PC-3 (cell line): ENCODE measurements at regions not wholly inside any gene's neighbourhood (a gene's known extent, or its start where the extent isn't known, plus 50 kb on each side); places are given as distances from the start of the nearest gene placed in this dataset.

Experiments
- ATAC-seq: fragments of 200-7000 bp; cut with Tn5 transposase; 2 replicates; pipeline ENCODE4 v1.9.1; 2020; ENCODE audit warnings: mild to moderate bottlenecking, moderate library complexity
- BruUV-seq: library from RNA; stranded (reverse); fragments of 400-500 nt; replicated peaks from 2 replicates; lab custom pipeline; 2021; lab: Mats Ljungman, UMichigan
- CTCF ChIA-PET: fragments of 300-600 bp; sonication (Branson Sonifier 250); formaldehyde crosslinking; loops from one replicate; lab custom pipeline; 2022; ENCODE audit warnings: antibody characterized with exemption; lab: Charles Lee
- POLR2A ChIA-PET: fragments of 300-600 bp; sonication (Branson Sonifier 250); formaldehyde crosslinking; loops from one replicate; lab custom pipeline; 2022; ENCODE audit warnings: antibody characterized with exemption; ENCODE audit not compliant: unreplicated experiment; lab: Charles Lee
- DNase-seq: peaks from one replicate; pipeline ENCODE4 v3.0.0-alpha.2; 2015
- H2AFZ ChIP-seq: fragments of 300-600 bp; sonication (generic); 2 replicates; pipeline ENCODE4 v1.6.0; 2016; ENCODE audit warnings: antibody characterized with exemption, low read length
- H3F3A ChIP-seq: fragments of 300-600 bp; sonication (generic); one replicate; pipeline ENCODE4 v1.6.0; 2017; ENCODE audit warnings: antibody characterized with exemption, low read length, control low read depth, mild to moderate bottlenecking; ENCODE audit not compliant: unreplicated experiment
- H3K27ac ChIP-seq: fragments of 300-600 bp; sonication (generic); 2 replicates; pipeline ENCODE4 v1.5.1; 2016; ENCODE audit warnings: mild to moderate bottlenecking, low read length
- H3K27me3 ChIP-seq: fragments of 300-600 bp; sonication (generic); 2 replicates; pipeline ENCODE4 v1.6.1; 2016; ENCODE audit warnings: low read length, mixed read lengths
- H3K36me3 ChIP-seq: fragments of 300-600 bp; sonication (generic); 2 replicates; pipeline ENCODE4 v1.6.1; 2016; ENCODE audit warnings: low read depth, mixed run types, low read length, mixed read lengths
- H3K4me1 ChIP-seq: fragments of 300-600 bp; sonication (generic); 2 replicates; pipeline ENCODE4 v1.5.1; 2016; ENCODE audit warnings: low read length; ENCODE audit not compliant: insufficient read depth
- H3K4me2 ChIP-seq: fragments of 300-600 bp; sonication (generic); 2 replicates; pipeline ENCODE4 v1.6.0; 2016; ENCODE audit warnings: low read length
- H3K4me3 ChIP-seq: fragments of 300-600 bp; sonication (generic); 2 replicates; pipeline ENCODE4 v1.5.1; 2016; ENCODE audit warnings: mild to moderate bottlenecking, low read length, mixed read lengths
- H3K79me2 ChIP-seq: fragments of 300-600 bp; sonication (generic); 2 replicates; pipeline ENCODE4 v1.6.1; 2017; ENCODE audit warnings: low read length, mixed read lengths
- H3K9ac ChIP-seq: fragments of 300-600 bp; sonication (generic); 2 replicates; pipeline ENCODE4 v1.6.0; 2016; ENCODE audit warnings: mild to moderate bottlenecking, low read length
- H3K9me2 ChIP-seq: fragments of 300-600 bp; sonication (generic); replicated peaks from 2 replicates; pipeline ENCODE4 v1.6.1; 2016; ENCODE audit warnings: mixed run types, low read length, mixed read lengths
- H3K9me3 ChIP-seq: fragments of 300-600 bp; sonication (generic); 2 replicates; pipeline ENCODE4 v1.6.1; 2016; ENCODE audit warnings: low read length, mixed read lengths
- H4K20me1 ChIP-seq: fragments of 300-600 bp; sonication (generic); 2 replicates; pipeline ENCODE4 v1.6.1; 2016; ENCODE audit warnings: low read length, mixed read lengths
- EZH2 ChIP-seq: fragments of 300-600 bp; sonication (generic); IDR thresholded peaks from one replicate; pipeline ENCODE4 v1.6.1; 2017; ENCODE audit warnings: antibody characterized with exemption, mild to moderate bottlenecking, low read length; ENCODE audit not compliant: unreplicated experiment
- EZH2phosphoT487 ChIP-seq: fragments of 300-600 bp; sonication (generic); IDR thresholded peaks from 2 replicates; pipeline ENCODE4 v1.6.1; 2018; ENCODE audit warnings: mild to moderate bottlenecking, antibody characterized with exemption, low read length, borderline replicate concordance
- intact Hi-C: fragments of 100-400 bp; cut with micrococcal nuclease; formaldehyde crosslinking; loops from 2 replicates; pipeline ENCODE4 v1.9.0; 2023
- TF ChIP-seq, protein P1 (sequence below): fragments of 300-600 bp; sonication (generic); conservative IDR thresholded peaks from 2 replicates; pipeline ENCODE4 v1.5.1; 2017; ENCODE audit warnings: antibody characterized with exemption, low read depth, mild to moderate bottlenecking, low read length

DNA sequence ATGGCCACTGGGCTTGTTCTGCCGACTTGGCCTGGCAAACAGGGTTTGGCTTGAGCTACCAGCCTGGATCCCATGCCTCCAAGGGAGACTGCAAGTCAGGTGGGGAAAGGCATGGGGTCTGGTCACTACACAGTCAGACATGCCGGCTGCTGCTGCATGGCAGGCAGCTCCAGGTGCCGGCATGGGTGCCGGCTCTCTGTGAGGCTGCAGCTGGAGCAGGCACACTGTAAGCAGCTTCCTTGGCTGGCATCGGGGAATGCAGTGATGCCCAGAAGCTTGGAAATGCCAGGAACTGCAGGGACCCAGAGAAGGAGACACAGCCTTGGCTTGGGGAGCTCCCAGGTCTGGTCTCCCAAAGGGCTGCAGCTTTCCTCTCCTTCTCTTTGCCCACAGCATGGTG lies 305.5 kb upstream of the NRG3 start:
- Histone ChIP-seq H3K9ac (no peak overlapping the region), H2AFZ (no peak overlapping the region), H3F3A (no peaks in the 10 kb centered on the region), H3K4me3 (no peak overlapping the region), H4K20me1 (no peaks in the 10 kb centered on the region), H3K27ac (no peak overlapping the region), H3K36me3 (no peaks in the 10 kb centered on the region), H3K4me2 (no peak overlapping the region), H3K9me2 (no peaks in the 10 kb centered on the region), H3K9me3 (no peaks in the 10 kb centered on the region), H3K4me1 (no peaks in the 10 kb centered on the region), H3K27me3 (no peaks in the 10 kb centered on the region), H3K79me2 (no peaks in the 10 kb centered on the region)
- POLR2A ChIA-PET, result no interaction called here
- no peak for ATAC-seq
- intact Hi-C loops, result no loop called here
- no TSS peak for BruUV-seq
- DNase-seq, result no peak
- no peak for TF ChIP-seq EZH2phosphoT487
- TF ChIP-seq EZH2, result no peak
- TF ChIP-seq, protein P1, sequence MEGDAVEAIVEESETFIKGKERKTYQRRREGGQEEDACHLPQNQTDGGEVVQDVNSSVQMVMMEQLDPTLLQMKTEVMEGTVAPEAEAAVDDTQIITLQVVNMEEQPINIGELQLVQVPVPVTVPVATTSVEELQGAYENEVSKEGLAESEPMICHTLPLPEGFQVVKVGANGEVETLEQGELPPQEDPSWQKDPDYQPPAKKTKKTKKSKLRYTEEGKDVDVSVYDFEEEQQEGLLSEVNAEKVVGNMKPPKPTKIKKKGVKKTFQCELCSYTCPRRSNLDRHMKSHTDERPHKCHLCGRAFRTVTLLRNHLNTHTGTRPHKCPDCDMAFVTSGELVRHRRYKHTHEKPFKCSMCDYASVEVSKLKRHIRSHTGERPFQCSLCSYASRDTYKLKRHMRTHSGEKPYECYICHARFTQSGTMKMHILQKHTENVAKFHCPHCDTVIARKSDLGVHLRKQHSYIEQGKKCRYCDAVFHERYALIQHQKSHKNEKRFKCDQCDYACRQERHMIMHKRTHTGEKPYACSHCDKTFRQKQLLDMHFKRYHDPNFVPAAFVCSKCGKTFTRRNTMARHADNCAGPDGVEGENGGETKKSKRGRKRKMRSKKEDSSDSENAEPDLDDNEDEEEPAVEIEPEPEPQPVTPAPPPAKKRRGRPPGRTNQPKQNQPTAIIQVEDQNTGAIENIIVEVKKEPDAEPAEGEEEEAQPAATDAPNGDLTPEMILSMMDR, result no peak
- CTCF ChIA-PET, result no interaction called here

DNA sequence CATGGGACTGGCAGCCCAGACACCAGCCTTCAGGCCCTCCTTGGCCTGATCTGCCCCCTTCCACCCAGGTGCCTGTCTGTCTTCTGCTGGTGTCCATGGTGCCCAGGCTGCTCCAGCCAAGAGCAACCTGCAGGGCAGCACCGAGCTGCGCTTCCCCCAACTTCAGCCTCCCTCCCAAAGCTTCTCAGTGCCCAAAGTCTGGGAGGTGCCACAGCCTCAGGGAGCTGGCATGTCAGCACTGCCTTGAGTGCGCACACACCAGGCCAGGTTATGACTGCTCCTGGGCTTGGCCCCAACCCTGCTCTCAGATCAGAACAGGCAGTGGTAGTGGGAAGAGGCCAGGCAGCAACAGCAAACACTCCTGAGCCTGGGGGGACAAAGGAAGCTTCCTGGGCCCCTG lies 304.6 kb upstream of the NRG3 start:
- ATAC-seq, result no peak
- POLR2A ChIA-PET, result no interaction called here

More for the DNA sequence above, 304.6 kb upstream of the NRG3 start:
- no peaks in the 10 kb centered on the region for H3F3A ChIP-seq
- no peaks in the 10 kb centered on the region for H4K20me1 ChIP-seq
- H3K4me3 ChIP-seq, result no peak overlapping the region
- H3K79me2 ChIP-seq, result no peaks in the 10 kb centered on the region
- H3K9me2 ChIP-seq, result no peaks in the 10 kb centered on the region
- H3K36me3 ChIP-seq, result no peaks in the 10 kb centered on the region
- no peak overlapping the region for H2AFZ ChIP-seq
- no peak overlapping the region for H3K27ac ChIP-seq
- CTCF ChIA-PET, result no interaction called here
- TF ChIP-seq EZH2 (no peak), EZH2phosphoT487 (no peak)
- TF ChIP-seq, protein P1, result no peak
- intact Hi-C loops, result no loop called here
- DNase-seq, result no peak
- BruUV-seq, result no TSS peak
- H3K9ac ChIP-seq, result no peak overlapping the region
- no peaks in the 10 kb centered on the region for H3K9me3 ChIP-seq
- no peaks in the 10 kb centered on the region for H3K27me3 ChIP-seq
- H3K4me1 ChIP-seq, result no peaks in the 10 kb centered on the region
- no peak overlapping the region for H3K4me2 ChIP-seq
